GM21526 (cell line): ENCODE measurements at regions not wholly inside any gene's neighbourhood (a gene's known extent, or its start where the extent isn't known, plus 50 kb on each side); places are given as distances from the start of the nearest gene placed in this dataset.
"Not testable (repeated sequence)": the region's sequence is repeated elsewhere in the genome, so short reads cannot be mapped to it uniquely, and the experiment has no call there.

Experiments used
- ATAC-seq: cut with Tn5 transposase; IDR thresholded peaks from one replicate; pipeline ENCODE4 v1.9.1; 2021; ENCODE audit warnings: moderate library complexity; ENCODE audit not compliant: unreplicated experiment, low FRiP score

DNA sequence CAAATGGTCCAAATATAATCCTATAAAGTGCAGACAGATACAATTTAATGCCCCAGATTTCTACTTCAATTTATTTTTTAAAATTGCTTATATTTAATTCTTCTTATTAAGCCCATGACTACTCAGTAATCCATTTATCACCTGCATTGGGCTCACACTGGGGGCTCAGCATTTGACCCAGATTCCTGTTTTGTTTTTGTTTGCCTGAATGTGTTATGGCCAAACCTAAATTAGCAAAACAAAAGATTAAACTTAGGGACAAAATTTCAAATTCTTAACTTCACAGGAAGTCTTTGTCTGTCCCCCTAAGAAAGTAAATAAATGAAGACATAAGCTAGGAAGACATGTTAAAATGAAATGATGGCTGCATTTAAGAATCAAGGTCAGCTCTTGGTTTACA, 322.3 kb downstream of the RMST start:
- no peak for ATAC-seq

GRCh38 chr12:97790281-97790680, 327.7 kb downstream of the RMST start:
- ATAC-seq: no peak

DNA sequence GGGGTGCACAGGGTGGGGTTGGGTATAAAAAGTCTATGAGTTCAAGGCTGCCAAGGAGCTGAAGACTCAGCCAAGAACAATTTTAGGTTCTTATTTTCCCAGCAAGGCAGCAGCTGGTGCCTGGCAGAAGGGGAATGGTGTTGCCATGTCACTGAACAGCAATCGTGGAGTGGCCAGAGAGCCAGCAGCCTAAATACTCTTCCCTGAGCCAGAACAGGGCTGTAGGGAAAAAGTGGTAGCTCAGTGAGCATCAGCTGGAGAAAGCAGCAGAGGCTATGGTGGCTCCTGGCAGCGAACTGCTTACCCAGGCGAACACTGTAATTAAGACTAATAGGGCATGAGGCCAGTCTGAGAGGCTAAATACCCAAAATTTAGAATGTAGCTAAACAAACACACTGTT, 334.9 kb downstream of the RMST start:
- ATAC-seq: no peak

DNA sequence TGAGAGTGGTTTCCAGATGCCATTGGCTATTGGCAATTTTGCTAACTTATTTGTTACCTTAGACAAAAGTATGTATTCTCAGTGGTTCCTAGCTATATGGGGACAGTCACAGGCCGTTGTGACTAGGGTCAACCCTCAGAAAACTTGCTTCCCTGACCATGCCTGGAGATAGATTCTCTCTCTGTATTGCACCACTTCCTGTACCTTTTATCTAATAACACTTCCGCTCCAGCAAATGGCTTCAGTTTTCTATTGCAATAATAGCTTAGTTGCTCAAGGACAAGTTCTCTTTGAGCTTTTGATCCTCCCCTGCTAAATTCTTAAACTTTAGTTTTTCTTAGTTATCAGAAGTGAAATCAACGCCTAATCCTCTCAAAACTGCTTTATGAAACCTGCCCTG, 338.0 kb downstream of the RMST start:
- ATAC-seq: no peak

DNA sequence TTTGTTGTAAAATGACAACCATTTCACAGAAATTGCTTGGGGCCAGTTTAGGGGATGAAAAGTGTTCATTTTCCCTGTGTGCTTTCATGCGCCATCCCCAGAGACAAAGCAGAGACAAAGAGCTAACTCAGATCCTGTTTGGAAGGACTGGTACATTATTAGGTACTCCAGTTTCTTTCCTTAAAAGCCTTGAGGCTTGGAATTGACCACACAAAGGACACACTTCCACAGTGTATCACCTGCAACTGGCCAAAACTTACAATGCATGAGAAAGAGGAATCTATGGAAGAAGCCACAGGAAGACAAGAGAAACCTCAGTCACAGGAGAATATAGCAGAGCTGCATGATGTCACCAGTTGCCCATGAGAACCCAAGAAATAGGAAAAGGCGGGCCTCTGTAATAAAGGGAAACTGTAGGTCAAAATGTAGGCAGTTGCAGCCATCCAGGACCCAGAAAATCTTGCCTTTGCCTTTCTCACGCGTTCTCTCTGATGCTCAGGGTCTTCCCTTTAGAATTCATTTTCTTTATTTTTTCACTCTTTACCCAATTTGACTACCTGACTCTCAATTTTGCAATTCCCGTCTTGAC, 339.0 kb downstream of the RMST start:
- ATAC-seq: no peak

- ATAC-seq: no peak
These were observed 342.5 kb downstream of the RMST start for GRCh38 chr12:97805146-97805545.

- no peak for ATAC-seq
These were observed 350.7 kb downstream of the RMST start for GRCh38 chr12:97813301-97813700.

- no peak for ATAC-seq
These were observed 359.2 kb downstream of the RMST start for GRCh38 chr12:97821806-97822205.

- ATAC-seq: no peak
These were observed 372.9 kb downstream of the RMST start for GRCh38 chr12:97835541-97835940.

DNA sequence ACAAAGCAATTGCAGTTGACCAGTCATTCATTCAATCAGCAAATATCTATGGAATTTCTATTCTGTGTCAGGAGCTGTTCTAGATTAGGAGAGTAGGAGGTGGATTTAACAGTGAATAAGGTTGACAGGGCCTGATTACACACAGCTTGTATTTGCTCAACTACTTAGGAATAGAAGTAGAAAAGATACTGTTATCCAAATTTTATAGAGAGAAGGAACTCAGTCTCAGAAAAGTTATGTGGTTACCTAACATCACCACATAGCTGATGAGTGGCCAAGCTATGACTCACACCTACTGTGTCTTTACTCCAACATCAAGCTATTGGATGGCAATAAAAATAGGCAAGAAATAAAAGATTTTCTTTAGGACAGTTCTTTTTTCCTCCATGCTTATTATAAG, 374.8 kb downstream of the RMST start:
- no peak for ATAC-seq

- no peak for ATAC-seq
These were observed 385.4 kb downstream of the RMST start for GRCh38 chr12:97848051-97848450.

DNA sequence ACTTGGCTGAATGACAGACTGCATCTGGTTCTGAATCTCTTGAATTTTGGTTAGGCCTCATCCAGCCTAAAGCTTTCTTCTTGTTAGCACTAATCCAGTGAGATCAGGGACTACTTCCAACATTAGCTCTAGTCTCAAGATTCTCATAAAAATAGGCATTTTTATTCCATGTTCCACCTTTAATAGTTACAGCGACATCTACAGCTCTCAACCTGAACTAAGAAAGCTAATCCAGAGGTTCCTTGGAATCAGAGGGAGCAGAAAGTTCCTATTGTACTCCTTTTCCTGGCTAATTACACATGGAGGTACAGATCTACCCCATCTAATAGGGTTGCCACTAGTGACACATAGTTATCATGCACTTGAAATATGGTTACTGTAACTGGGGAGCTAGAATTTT, 391.9 kb downstream of the RMST start:
- ATAC-seq: no peak

DNA sequence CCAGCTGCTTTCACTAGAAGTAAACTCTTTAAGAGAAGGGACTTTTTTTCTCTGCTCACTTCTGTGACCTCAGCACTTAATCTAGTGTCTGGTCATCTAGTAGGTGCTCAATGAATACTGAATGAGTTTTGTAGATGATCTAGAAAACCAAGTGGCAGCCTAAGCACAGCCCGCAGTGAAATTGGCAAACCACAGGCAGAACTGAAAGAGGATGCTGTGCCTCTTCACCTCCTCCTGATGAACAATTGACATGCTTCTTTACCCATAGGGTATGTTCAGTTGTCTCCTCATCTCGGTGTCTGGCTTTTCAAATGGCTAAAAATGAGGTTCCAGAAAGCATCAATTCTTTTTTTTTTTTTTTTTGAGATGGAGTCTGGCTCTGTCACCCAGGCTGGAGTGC, 399.5 kb downstream of the RMST start:
- no peak for ATAC-seq

GRCh38 chr12:97875064-97875463, 412.5 kb downstream of the RMST start:
- no peak for ATAC-seq

DNA sequence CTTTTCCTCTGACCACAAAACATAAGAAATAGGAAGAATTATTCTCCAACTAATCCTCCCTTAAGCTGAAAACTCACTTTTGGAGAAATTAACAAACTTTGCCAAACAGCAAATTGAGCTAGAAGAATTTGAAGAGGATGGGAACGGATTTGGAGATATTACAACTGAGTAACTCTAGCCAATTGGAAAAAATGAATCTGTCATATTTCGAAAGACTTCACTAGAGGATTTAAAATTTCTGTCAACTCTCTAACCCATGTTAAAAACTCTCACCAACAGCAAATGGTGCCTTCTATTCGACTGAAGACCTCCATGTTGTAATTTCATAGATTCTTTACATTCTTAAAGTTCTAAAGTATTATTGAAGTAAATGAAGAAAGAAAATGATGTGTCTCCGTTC, 414.2 kb downstream of the RMST start:
- no peak for ATAC-seq

DNA sequence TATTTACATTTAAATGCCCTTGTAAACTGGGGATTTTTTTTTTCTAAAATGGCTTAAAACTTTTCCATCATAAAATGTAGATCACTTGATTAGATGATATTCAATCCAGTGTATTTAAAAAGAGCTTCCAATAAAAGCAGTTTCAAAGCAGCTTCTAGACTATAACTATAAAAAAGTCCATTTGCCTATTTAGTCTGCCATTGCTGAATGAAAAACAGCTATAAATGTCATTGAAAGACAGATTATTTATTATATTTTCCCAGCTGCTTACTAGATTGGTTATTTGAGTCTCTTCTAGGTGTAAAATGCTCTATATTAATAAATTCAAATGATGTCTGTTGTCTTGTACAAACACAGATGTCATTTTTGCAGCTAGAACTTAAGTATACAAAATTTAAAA, 414.8 kb downstream of the RMST start:
- no peak for ATAC-seq

DNA sequence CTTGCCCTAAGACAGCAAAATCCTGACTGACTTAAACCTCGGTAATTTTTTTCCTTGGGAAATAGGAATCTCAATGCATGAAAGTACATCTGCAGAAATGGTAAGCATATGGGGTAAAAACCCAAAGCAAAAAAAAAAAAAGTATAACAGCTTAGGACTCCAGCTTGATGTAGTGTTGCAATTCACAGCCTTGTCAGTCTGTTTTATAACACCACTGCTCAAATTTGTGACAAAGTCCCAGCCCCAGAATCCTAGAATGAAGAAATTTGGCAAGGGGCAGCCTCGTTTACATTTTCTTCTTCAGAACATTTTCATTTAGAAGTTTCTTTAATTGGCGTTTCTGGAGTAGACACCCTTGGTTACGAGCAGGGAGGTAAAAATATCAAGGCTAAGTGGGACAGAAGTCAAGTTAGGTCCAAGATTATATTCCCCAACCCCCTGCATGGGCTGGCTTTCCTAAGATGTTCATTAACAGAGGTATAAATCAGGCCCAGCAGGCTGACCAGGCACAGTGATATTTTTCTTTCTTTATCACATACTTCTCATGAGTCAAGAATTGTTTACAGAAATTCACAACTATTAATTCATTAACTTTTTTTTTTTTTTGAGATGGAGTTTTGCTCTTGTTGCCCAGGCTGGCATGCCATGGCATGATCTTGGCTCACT, 424.0 kb downstream of the RMST start:
- ATAC-seq: no peak

GRCh38 chr12:97897881-97898280, 435.3 kb downstream of the RMST start:
- ATAC-seq: not testable (repeated sequence)

DNA sequence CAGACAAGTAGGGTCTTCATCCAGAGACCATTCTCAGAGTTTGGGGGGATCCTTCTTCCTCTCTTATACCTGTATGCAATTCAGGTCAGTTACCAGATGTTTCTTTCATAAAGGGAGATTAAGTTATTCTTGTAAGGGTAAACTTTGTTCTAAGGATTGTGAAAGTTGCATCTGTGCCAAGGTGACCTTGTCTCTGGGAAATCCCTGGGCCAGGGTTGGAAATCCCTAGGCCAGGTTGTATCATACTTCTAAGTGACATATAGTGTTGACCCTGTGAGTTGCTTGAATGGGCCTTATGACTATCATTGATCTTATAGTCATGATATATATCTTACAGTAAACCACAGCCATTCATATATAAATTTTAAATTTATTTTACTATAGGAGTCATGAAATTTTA, 436.9 kb downstream of the RMST start:
- no peak for ATAC-seq

DNA sequence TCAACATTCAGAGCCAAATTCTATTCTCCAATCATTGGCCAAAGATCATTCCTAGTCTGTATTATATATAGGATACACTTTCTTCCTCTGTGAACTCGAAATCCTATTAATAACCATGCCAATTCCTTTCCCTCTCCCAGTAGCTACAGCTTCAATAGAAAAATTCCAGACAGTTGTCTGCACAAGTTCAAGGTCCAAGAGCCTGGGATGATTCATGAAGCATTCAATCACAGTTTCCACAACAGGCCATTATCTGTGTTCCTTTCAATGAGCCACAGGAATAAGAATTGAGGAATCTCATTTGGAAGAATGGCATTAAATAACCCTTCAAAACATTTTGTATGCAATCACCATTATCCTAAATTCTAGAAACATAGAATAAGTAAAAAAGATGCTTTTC, 437.4 kb downstream of the RMST start:
- ATAC-seq: no peak

DNA sequence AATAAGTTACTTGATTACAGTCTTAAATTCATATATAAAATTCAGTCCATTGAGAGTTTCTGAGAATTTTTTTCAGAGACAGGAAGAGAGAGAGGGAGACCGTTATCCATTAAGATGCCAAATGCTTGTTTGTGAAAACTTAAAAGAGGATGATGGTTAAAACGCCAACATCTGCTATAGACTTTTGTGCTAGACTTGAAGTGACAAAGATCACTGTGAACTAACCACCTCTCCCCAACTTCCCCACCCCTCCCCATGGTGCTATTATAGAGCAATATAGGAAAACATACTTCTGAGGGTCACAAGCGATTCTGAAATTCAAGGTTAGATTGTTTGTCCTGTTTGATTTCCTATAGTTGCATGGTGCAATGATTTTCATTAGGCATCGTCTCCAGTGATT, 440.8 kb downstream of the RMST start:
- ATAC-seq: no peak

- no peak for ATAC-seq
These were observed 444.9 kb downstream of the RMST start for GRCh38 chr12:97907504-97907903.

DNA sequence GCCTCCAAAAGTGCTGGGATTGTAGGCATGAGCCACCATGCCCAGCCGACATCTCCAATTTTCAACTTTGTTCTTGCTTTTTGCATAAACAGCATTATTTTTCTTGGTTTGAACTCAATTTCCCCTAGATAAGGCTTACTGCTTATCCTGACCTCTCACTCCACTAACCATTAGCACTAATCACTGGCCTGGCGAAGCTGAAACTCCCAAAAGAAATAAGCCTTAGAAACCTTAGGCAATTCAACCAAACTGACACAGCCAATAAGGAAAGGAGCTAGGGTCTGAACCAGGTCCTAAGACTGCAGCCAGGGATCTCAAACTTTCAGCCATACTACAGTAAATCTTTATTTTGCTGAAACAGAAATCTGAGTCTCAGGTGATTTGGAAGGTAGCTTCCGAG, 448.0 kb downstream of the RMST start:
- no peak for ATAC-seq
